GM12878 (cell line): ENCODE measurements at regions not wholly inside any gene's neighbourhood (a gene's known extent, or its start where the extent isn't known, plus 50 kb on each side); places are given as distances from the start of the nearest gene placed in this dataset.

Source experiments
- ATAC-seq: fragments of 200-7000 bp; cut with Tn5 transposase; 3 replicates; pipeline ENCODE4 v1.9.1; 2020; ENCODE audit warnings: mild to moderate bottlenecking, moderate library complexity
- BruUV-seq: library from RNA; stranded (reverse); fragments of 400-500 nt; replicated peaks from 2 replicates; lab custom pipeline; 2021; lab: Mats Ljungman, UMichigan
- CTCF ChIA-PET: fragments of 300-600 bp; sonication (Branson Sonifier 250); formaldehyde crosslinking; extraction: SDS; loops from one replicate; lab custom pipeline; 2021; ENCODE audit warnings: inconsistent platforms; lab: Yijun Ruan, JAX
- POLR2A ChIA-PET: fragments of 350-600 bp; formaldehyde crosslinking; extraction: SDS; loops from one replicate; lab custom pipeline; 2021; ENCODE audit warnings: inconsistent platforms; lab: Charles Lee
- RAD21 ChIA-PET: fragments of 300-600 bp; sonication (Branson Sonifier 250); formaldehyde crosslinking; loops from one replicate; lab custom pipeline; 2023; ENCODE audit warnings: antibody characterized with exemption; ENCODE audit not compliant: unreplicated experiment; lab: Charles Lee
- SMC1A ChIA-PET: fragments of 300-600 bp; sonication (Branson Sonifier 250); formaldehyde crosslinking; loops from one replicate; lab custom pipeline; 2023; ENCODE audit not compliant: unreplicated experiment, uncharacterized antibody; lab: Charles Lee
- DNase-seq: peaks from one replicate; pipeline ENCODE4 v3.0.0-alpha.2; 2011; ENCODE audit warnings: low read depth, low spot score
- FAIRE-seq: peaks from 3 replicates; lab custom pipeline; 2011; peaks lifted over from hg19 to GRCh38; lab: Jason Lieb, UNC
- H2AFZ ChIP-seq: 2 replicates; pipeline ENCODE4 v1.6.0; 2011; ENCODE audit warnings: low read depth, low read length, control low read depth; ENCODE audit not compliant: control insufficient read depth
- H3K27ac ChIP-seq: 2 replicates; pipeline ENCODE4 v1.5.1; 2011; ENCODE audit warnings: control low read depth; ENCODE audit not compliant: control insufficient read depth, insufficient read depth
- H3K27me3 ChIP-seq, 2 experiments: replicated peaks in 1 of 2; 2 replicates each; pipeline versions ENCODE4 v1.6.0 to v1.6.1; 2011; ENCODE audit warnings: low read length in 1 of 2; ENCODE audit not compliant: control insufficient read depth in 2 of 2, insufficient read depth in 2 of 2
- H3K36me3 ChIP-seq, 2 experiments: 2 replicates each; pipeline ENCODE4 v1.5.1; 2011; ENCODE audit warnings: low read length in 1 of 2; ENCODE audit not compliant: control insufficient read depth in 2 of 2, insufficient read depth in 2 of 2
- H3K4me1 ChIP-seq: 2 replicates; pipeline ENCODE4 v1.6.1; 2011; ENCODE audit warnings: mild to moderate bottlenecking, low read length, moderate library complexity, mixed read lengths; ENCODE audit not compliant: control insufficient read depth, insufficient read depth
- H3K4me2 ChIP-seq: 2 replicates; pipeline ENCODE4 v1.6.0; 2011; ENCODE audit warnings: control low read depth; ENCODE audit not compliant: control insufficient read depth, insufficient read depth
- H3K4me3 ChIP-seq: fragments of 200-600 bp; sonication (generic); 2 replicates; pipeline ENCODE4 v1.5.1; 2016
- H3K79me2 ChIP-seq: 2 replicates; pipeline ENCODE4 v1.6.0; 2011; ENCODE audit warnings: low read length; ENCODE audit not compliant: control insufficient read depth, insufficient read depth
- H3K9ac ChIP-seq: 2 replicates; pipeline ENCODE4 v1.8.0; 2011; ENCODE audit warnings: low read length, control low read depth, mixed read lengths; ENCODE audit not compliant: control insufficient read depth, insufficient read depth
- H3K9me3 ChIP-seq: replicated peaks from 3 replicates; pipeline ENCODE4 v1.5.1; 2011; ENCODE audit warnings: mild to moderate bottlenecking, low read length; ENCODE audit not compliant: control insufficient read depth, insufficient read depth
- H4K20me1 ChIP-seq: 2 replicates; pipeline ENCODE4 v1.6.0; 2011; ENCODE audit not compliant: control insufficient read depth, insufficient read depth
- ASH2L ChIP-seq: fragments of 300-600, 200-600 bp; sonication (generic); IDR thresholded peaks from 2 replicates; pipeline ENCODE4 v1.6.1; 2017; ENCODE audit warnings: low read depth, mild to moderate bottlenecking, borderline replicate concordance
- BCL11A ChIP-seq: IDR thresholded peaks from 2 replicates; pipeline ENCODE4 v1.6.1; 2011; ENCODE audit warnings: low read depth, low read length
- BRCA1 ChIP-seq: IDR thresholded peaks from 2 replicates; pipeline ENCODE4 v1.6.1; 2011; ENCODE audit warnings: low read depth, low read length, improper control_type of control experiment
- EP300 ChIP-seq, 2 experiments: fragments of 150-350 bp in 1 of 2; IDR thresholded peaks; 2 replicates each; pipeline ENCODE4 v1.6.1; 2011 to 2012; ENCODE audit warnings: low read depth in 2 of 2, low read length in 2 of 2, borderline replicate concordance in 1 of 2, improper control_type of control experiment in 1 of 2, inconsistent platforms in 1 of 2; ENCODE audit not compliant: control insufficient read depth in 1 of 2
- FOXM1 ChIP-seq: IDR thresholded peaks from 2 replicates; pipeline ENCODE4 v1.6.1; 2012; ENCODE audit warnings: low read depth, mild to moderate bottlenecking, inconsistent platforms, low read length, moderate library complexity
- GABPA ChIP-seq: IDR thresholded peaks from 2 replicates; pipeline ENCODE4 v1.6.1; 2014; ENCODE audit warnings: antibody characterized with exemption, low read depth, mild to moderate bottlenecking, inconsistent platforms
- IKZF1 ChIP-seq: fragments of 450-650 bp; conservative IDR thresholded peaks from 2 replicates; pipeline ENCODE4 v1.6.1; 2017; ENCODE audit warnings: antibody characterized with exemption, mild to moderate bottlenecking
- NFYB ChIP-seq: IDR thresholded peaks from 2 replicates; pipeline ENCODE4 v1.6.1; 2011; ENCODE audit warnings: low read depth, mild to moderate bottlenecking, low read length, improper control_type of control experiment, moderate library complexity; ENCODE audit not compliant: insufficient read depth
- NR2F1 ChIP-seq: fragments of 450-650 bp; conservative IDR thresholded peaks from 2 replicates; pipeline ENCODE4 v1.6.1; 2017; ENCODE audit warnings: mild to moderate bottlenecking
- NRF1 ChIP-seq: conservative IDR thresholded peaks from 2 replicates; pipeline ENCODE4 v1.6.1; 2011; ENCODE audit warnings: mild to moderate bottlenecking, low read depth, low read length, improper control_type of control experiment
- PAX5 ChIP-seq: IDR thresholded peaks from 2 replicates; pipeline ENCODE4 v1.6.1; 2011; ENCODE audit warnings: low read depth, low read length, borderline replicate concordance
- SIX5 ChIP-seq: IDR thresholded peaks from 2 replicates; pipeline ENCODE4 v1.6.1; 2011; ENCODE audit warnings: mild to moderate bottlenecking, low read depth, low read length, moderate library complexity; ENCODE audit not compliant: severe bottlenecking
- SPI1 ChIP-seq: IDR thresholded peaks from 2 replicates; pipeline ENCODE4 v1.6.1; 2011; ENCODE audit warnings: low read depth, mild to moderate bottlenecking, low read length, moderate library complexity, borderline replicate concordance; ENCODE audit not compliant: insufficient read depth
- SUZ12 ChIP-seq: fragments of 200-600 bp; sonication (generic); IDR thresholded peaks from one replicate; pipeline ENCODE4 v1.6.1; 2018; ENCODE audit warnings: antibody characterized with exemption, mild to moderate bottlenecking; ENCODE audit not compliant: unreplicated experiment
- TCF7 ChIP-seq: IDR thresholded peaks from 2 replicates; pipeline ENCODE4 v1.6.1; 2014; ENCODE audit warnings: antibody characterized with exemption, borderline replicate concordance
- WGBS: methylation state at CpG from one replicate; pipeline ENCODE4 v1.1.6; 2016; ENCODE audit warnings: low lambda C conversion rate; ENCODE audit not compliant: insufficient replicate concordance, insufficient coverage; ENCODE audit errors: missing lambda C conversion rate; 5-methylcytosine and 5-hydroxymethylcytosine counted together
- in situ Hi-C: fragments of 300-500 bp; cut with MboI; formaldehyde crosslinking; loops from 9 replicates; pipeline ENCODE4 v1.14.3; 2018; ENCODE audit warnings: mixed read lengths
- intact Hi-C: fragments of 100-400 bp; cut with micrococcal nuclease; formaldehyde crosslinking; loops from one replicate; pipeline ENCODE4 v1.14.2; 2022; ENCODE audit not compliant: unreplicated experiment
- TF ChIP-seq, protein P1 (sequence below): fragments of 450-650 bp; IDR thresholded peaks from 2 replicates; pipeline ENCODE4 v1.6.1; 2016; ENCODE audit warnings: mild to moderate bottlenecking
- TF ChIP-seq, protein P2 (sequence below): fragments of 450-650 bp; IDR thresholded peaks from 2 replicates; pipeline ENCODE4 v1.6.1; 2018; ENCODE audit warnings: borderline replicate concordance, mild to moderate bottlenecking; ENCODE audit not compliant: partially characterized antibody
- TF ChIP-seq, protein P3 (sequence below): fragments of 450-650 bp; IDR thresholded peaks from 2 replicates; pipeline ENCODE4 v1.6.1; 2017; ENCODE audit warnings: borderline replicate concordance
- TF ChIP-seq, protein P4 (sequence below): fragments of 450-650 bp; IDR thresholded peaks from 2 replicates; pipeline ENCODE4 v1.6.1; 2016; ENCODE audit warnings: mild to moderate bottlenecking

DNA sequence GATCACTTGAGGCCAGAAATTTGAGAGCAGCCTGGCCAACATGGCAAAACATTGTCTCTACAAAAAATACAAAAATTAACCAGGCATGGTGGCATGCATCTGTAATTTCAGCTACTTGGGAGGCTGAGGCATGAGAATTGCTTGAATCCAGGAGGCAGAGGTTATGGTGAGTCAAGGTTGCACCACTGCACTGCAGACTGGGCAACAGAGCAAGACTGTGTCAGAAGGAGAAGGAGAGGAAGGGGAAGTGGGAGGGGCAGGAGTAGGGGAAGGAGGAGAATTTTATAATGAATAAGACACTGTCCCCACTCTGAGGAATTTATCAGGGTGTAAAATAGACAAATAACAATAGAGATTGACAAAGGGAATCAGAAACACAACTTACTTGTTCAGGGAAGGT is 440.6 kb upstream of the DYNLRB2 start (continued):
- TF ChIP-seq, protein P1, sequence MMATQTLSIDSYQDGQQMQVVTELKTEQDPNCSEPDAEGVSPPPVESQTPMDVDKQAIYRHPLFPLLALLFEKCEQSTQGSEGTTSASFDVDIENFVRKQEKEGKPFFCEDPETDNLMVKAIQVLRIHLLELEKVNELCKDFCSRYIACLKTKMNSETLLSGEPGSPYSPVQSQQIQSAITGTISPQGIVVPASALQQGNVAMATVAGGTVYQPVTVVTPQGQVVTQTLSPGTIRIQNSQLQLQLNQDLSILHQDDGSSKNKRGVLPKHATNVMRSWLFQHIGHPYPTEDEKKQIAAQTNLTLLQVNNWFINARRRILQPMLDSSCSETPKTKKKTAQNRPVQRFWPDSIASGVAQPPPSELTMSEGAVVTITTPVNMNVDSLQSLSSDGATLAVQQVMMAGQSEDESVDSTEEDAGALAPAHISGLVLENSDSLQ: no peak
- no peak for TF ChIP-seq FOXM1
- TF ChIP-seq, protein P2, sequence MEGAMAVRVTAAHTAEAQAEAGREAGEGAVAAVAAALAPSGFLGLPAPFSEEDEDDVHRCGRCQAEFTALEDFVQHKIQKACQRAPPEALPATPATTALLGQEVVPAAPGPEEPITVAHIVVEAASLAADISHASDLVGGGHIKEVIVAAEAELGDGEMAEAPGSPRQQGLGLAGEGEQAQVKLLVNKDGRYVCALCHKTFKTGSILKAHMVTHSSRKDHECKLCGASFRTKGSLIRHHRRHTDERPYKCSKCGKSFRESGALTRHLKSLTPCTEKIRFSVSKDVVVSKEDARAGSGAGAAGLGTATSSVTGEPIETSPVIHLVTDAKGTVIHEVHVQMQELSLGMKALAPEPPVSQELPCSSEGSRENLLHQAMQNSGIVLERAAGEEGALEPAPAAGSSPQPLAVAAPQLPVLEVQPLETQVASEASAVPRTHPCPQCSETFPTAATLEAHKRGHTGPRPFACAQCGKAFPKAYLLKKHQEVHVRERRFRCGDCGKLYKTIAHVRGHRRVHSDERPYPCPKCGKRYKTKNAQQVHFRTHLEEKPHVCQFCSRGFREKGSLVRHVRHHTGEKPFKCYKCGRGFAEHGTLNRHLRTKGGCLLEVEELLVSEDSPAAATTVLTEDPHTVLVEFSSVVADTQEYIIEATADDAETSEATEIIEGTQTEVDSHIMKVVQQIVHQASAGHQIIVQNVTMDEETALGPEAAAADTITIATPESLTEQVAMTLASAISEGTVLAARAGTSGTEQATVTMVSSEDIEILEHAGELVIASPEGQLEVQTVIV: no peak
- TF ChIP-seq TCF7: no peak
- TF ChIP-seq, protein P3, sequence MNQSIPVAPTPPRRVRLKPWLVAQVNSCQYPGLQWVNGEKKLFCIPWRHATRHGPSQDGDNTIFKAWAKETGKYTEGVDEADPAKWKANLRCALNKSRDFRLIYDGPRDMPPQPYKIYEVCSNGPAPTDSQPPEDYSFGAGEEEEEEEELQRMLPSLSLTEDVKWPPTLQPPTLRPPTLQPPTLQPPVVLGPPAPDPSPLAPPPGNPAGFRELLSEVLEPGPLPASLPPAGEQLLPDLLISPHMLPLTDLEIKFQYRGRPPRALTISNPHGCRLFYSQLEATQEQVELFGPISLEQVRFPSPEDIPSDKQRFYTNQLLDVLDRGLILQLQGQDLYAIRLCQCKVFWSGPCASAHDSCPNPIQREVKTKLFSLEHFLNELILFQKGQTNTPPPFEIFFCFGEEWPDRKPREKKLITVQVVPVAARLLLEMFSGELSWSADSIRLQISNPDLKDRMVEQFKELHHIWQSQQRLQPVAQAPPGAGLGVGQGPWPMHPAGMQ: no peak
- TF ChIP-seq PAX5: no peak
- TF ChIP-seq BCL11A: no peak
- no peak for TF ChIP-seq SIX5

DNA sequence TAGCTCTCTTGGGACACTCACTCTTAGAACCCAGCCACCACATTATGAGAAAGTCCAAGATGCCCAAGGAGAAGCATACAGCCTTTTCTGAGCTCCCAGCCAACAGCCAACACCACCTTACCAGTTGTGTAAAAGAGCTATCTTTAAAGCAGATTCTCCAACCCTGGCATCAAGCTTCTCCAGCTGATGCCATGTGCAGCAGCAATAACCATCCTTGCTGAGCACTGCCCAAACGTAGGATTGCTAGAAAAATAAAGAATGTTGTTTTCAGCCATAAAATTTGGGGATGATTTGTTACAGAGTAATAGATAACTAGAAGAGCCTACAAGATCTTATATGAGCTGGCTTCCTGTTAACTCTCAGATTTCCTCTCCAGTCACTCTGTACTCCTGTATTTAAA is 443.7 kb upstream of the DYNLRB2 start:
- no peaks in the 10 kb centered on the region for H3K4me1 ChIP-seq
- no TSS peak for BruUV-seq
- no peak overlapping the region for H3K4me2 ChIP-seq
- no peak overlapping the region for H3K27ac ChIP-seq
- no peaks in the 10 kb centered on the region for H3K9me3 ChIP-seq
- SMC1A ChIA-PET: no interaction called here
- H4K20me1 ChIP-seq: no peaks in the 10 kb centered on the region
- RAD21 ChIA-PET: no interaction called here
- FAIRE-seq: no peak
- H3K4me3 ChIP-seq: no peak overlapping the region
- no peaks in the 10 kb centered on the region for H3K36me3 ChIP-seq
- ATAC-seq: no peak
- intact Hi-C loops (no loop called here), in situ Hi-C loops (no loop called here)
- no peaks in the 10 kb centered on the region for H3K27me3 ChIP-seq
- no peaks in the 10 kb centered on the region for H3K79me2 ChIP-seq
- no peak overlapping the region for H3K9ac ChIP-seq
- CTCF ChIA-PET: no interaction called here
- WGBS: 0% methylated on average over 1 of the region's 1 CpG
- DNase-seq: no peak
- POLR2A ChIA-PET: no interaction called here
- no peak overlapping the region for H2AFZ ChIP-seq
- TF ChIP-seq ASH2L (no peak), NRF1 (no peak), GABPA (no peak), EP300 (IDR thresholded peaks at IDR 0.05; ENCODE audit: borderline replicate concordance in 1 of 2, control insufficient read depth in 1 of 2, low read depth in 2 of 2, low read length in 2 of 2) (no peak), NFYB (no peak), BRCA1 (no peak), SPI1 (no peak), SUZ12 (no peak), NR2F1 (no peak), IKZF1 (no peak)
- TF ChIP-seq, protein P4, sequence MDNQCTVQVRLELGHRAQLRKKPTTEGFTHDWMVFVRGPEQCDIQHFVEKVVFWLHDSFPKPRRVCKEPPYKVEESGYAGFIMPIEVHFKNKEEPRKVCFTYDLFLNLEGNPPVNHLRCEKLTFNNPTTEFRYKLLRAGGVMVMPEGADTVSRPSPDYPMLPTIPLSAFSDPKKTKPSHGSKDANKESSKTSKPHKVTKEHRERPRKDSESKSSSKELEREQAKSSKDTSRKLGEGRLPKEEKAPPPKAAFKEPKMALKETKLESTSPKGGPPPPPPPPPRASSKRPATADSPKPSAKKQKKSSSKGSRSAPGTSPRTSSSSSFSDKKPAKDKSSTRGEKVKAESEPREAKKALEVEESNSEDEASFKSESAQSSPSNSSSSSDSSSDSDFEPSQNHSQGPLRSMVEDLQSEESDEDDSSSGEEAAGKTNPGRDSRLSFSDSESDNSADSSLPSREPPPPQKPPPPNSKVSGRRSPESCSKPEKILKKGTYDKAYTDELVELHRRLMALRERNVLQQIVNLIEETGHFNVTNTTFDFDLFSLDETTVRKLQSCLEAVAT: no peak
